Keratinocyte (primary cell): ENCODE measurements at regions not wholly inside any gene's neighbourhood (a gene's known extent, or its start where the extent isn't known, plus 50 kb on each side); places are given as distances from the start of the nearest gene placed in this dataset.

ENCODE experiments used
- DNase-seq: peaks from one replicate; pipeline ENCODE4 v3.0.0-alpha.2; 2011; ENCODE audit warnings: low read depth, missing footprints, low spot score
- FAIRE-seq: peaks from 2 replicates; lab custom pipeline; 2011; peaks lifted over from hg19 to GRCh38; lab: Jason Lieb, UNC
- H2AFZ ChIP-seq: 2 replicates; pipeline ENCODE4 v1.6.0; 2012; ENCODE audit warnings: low read length, control low read depth, inconsistent platforms; ENCODE audit not compliant: control insufficient read depth
- H3K27ac ChIP-seq: 2 replicates; pipeline ENCODE4 v1.5.1; 2011; ENCODE audit warnings: low read length; ENCODE audit not compliant: control insufficient read depth, insufficient read depth
- H3K27me3 ChIP-seq: 3 replicates; pipeline ENCODE4 v1.6.0; 2011; ENCODE audit warnings: low read length; ENCODE audit not compliant: control insufficient read depth, insufficient read depth; ENCODE audit errors: extremely low read depth
- H3K36me3 ChIP-seq, 2 experiments: 2 replicates in 1 of 2; 3 replicates in 1 of 2; pipeline ENCODE4 v1.5.1; 2011; ENCODE audit warnings: low read length in 2 of 2, mild to moderate bottlenecking in 1 of 2; ENCODE audit not compliant: control insufficient read depth in 2 of 2, insufficient read depth in 2 of 2; ENCODE audit errors: extremely low read depth in 1 of 2
- H3K4me1 ChIP-seq: 3 replicates; pipeline ENCODE4 v1.5.1; 2011; ENCODE audit warnings: low read length; ENCODE audit not compliant: control insufficient read depth, insufficient read depth; ENCODE audit errors: extremely low read depth
- H3K4me2 ChIP-seq: 3 replicates; pipeline ENCODE4 v1.6.0; 2011; ENCODE audit warnings: low read depth, low read length; ENCODE audit not compliant: control insufficient read depth, insufficient read depth; ENCODE audit errors: extremely low read depth
- H3K4me3 ChIP-seq, 3 experiments: fragments of 200-600 bp in 1 of 3; sonication (generic) in 1 of 3; 2 replicates in 2 of 3; 3 replicates in 1 of 3; pipeline ENCODE4 v1.5.1; 2011 to 2016; ENCODE audit warnings: low read length in 3 of 3, mild to moderate bottlenecking in 3 of 3, control low read depth in 2 of 3, inconsistent platforms in 1 of 3, low read depth in 1 of 3, mixed read lengths in 1 of 3, mixed run types in 1 of 3, moderate library complexity in 1 of 3; ENCODE audit not compliant: control insufficient read depth in 2 of 3, insufficient read depth in 2 of 3; ENCODE audit errors: extremely low read depth in 1 of 3
- H3K79me2 ChIP-seq: 2 replicates; pipeline ENCODE4 v1.6.0; 2012; ENCODE audit warnings: low read length; ENCODE audit not compliant: control insufficient read depth, insufficient read depth
- H3K9ac ChIP-seq: 3 replicates; pipeline ENCODE4 v1.6.0; 2011; ENCODE audit warnings: low read length; ENCODE audit not compliant: control insufficient read depth, insufficient read depth; ENCODE audit errors: extremely low read depth
- H3K9me1 ChIP-seq: 3 replicates; pipeline ENCODE4 v1.6.0; 2011; ENCODE audit warnings: low read length; ENCODE audit not compliant: control insufficient read depth, insufficient read depth; ENCODE audit errors: extremely low read depth
- H3K9me3 ChIP-seq: 2 replicates; pipeline ENCODE4 v1.5.1; 2012; ENCODE audit warnings: low read depth, low read length; ENCODE audit not compliant: control insufficient read depth
- H4K20me1 ChIP-seq: 3 replicates; pipeline ENCODE4 v1.6.0; 2011; ENCODE audit warnings: low read length; ENCODE audit not compliant: control insufficient read depth, insufficient read depth; ENCODE audit errors: extremely low read depth
- CTCF ChIP-seq, 3 experiments: IDR thresholded peaks in 1 of 3; conservative IDR thresholded peaks in 1 of 3; optimal IDR thresholded peaks in 1 of 3; 2 replicates in 2 of 3; 3 replicates in 1 of 3; pipeline versions ENCODE3 to v1.5.1; 2011; ENCODE audit warnings: low read length in 3 of 3, mild to moderate bottlenecking in 3 of 3, moderate library complexity in 2 of 3, control low read depth in 1 of 3, inconsistent platforms in 1 of 3; ENCODE audit not compliant: insufficient read depth in 2 of 3; ENCODE audit errors: extremely low read depth in 1 of 3
- EZH2 ChIP-seq: IDR thresholded peaks from one replicate; pipeline ENCODE4 v1.6.1; 2012; ENCODE audit warnings: inconsistent platforms, mild to moderate bottlenecking, low read length, moderate library complexity
- dilution Hi-C: fragments of 300-500 bp; cut with MboI; formaldehyde crosslinking; loops from one replicate; pipeline ENCODE4 v1.7.0; 2020; ENCODE audit warnings: low sequenced_read_pairs; ENCODE audit not compliant: extremely low pct_ligation_motif_present

GRCh38 chr9:91042024-91042423, 240.4 kb downstream of the SYK start:
- Histone ChIP-seq H3K27me3 (peaks cover 3% of the 10 kb centered on the region), H3K27ac (no peak overlapping the region), H3K79me2 (no peaks in the 10 kb centered on the region), H3K9ac (no peak overlapping the region), H3K9me3 (no peaks in the 10 kb centered on the region), H3K9me1 (no peaks in the 10 kb centered on the region), H3K4me2 (no peak overlapping the region), H2AFZ (no peak overlapping the region), H3K4me3 (no peak overlapping the region), H4K20me1 (no peaks in the 10 kb centered on the region), H3K4me1 (peaks cover 12% of the 10 kb centered on the region), H3K36me3 (no peaks in the 10 kb centered on the region)
- DNase-seq (no peak), FAIRE-seq (no peak)
- TF ChIP-seq EZH2 (no peak), CTCF (optimal IDR thresholded peaks at IDR 0.05 in 1 of 3, IDR thresholded peaks at IDR 0.05 in 1 of 3, conservative IDR thresholded peaks at IDR 0.05 in 1 of 3; ENCODE audit: extremely low read depth in 1 of 3, insufficient read depth in 2 of 3, low read length in 3 of 3) (no peak)
- dilution Hi-C loops: no loop called here

- TF ChIP-seq EZH2 (no peak), CTCF (optimal IDR thresholded peaks at IDR 0.05 in 1 of 3, IDR thresholded peaks at IDR 0.05 in 1 of 3, conservative IDR thresholded peaks at IDR 0.05 in 1 of 3; ENCODE audit: extremely low read depth in 1 of 3, insufficient read depth in 2 of 3, low read length in 3 of 3) (no peak)
- H3K79me2 ChIP-seq: no peaks in the 10 kb centered on the region
- no peak overlapping the region for H3K27ac ChIP-seq
- no peak overlapping the region for H2AFZ ChIP-seq
- H3K4me3 ChIP-seq: no peak overlapping the region
- H3K36me3 ChIP-seq: no peaks in the 10 kb centered on the region
- DNase-seq (no peak), FAIRE-seq (no peak)
- dilution Hi-C loops: no loop called here
- H3K4me2 ChIP-seq: no peak overlapping the region
- H3K9me1 ChIP-seq: no peaks in the 10 kb centered on the region
- no peaks in the 10 kb centered on the region for H4K20me1 ChIP-seq
- H3K9ac ChIP-seq: no peak overlapping the region
- H3K27me3 ChIP-seq: peaks cover 3% of the 10 kb centered on the region
- no peaks in the 10 kb centered on the region for H3K9me3 ChIP-seq
- H3K4me1 ChIP-seq: peaks cover 11% of the 10 kb centered on the region
Measured at GRCh38 chr9:91042541-91042940, 240.9 kb downstream of the SYK start.
